ENCODE measurements at regions not wholly inside any gene's neighbourhood (a gene's known extent, or its start where the extent isn't known, plus 50 kb on each side); places are given as distances from the start of the nearest gene placed in this dataset.
A peak's percentile ranks its signal among the peaks of the same experiment; 100 is the strongest.

DNA sequence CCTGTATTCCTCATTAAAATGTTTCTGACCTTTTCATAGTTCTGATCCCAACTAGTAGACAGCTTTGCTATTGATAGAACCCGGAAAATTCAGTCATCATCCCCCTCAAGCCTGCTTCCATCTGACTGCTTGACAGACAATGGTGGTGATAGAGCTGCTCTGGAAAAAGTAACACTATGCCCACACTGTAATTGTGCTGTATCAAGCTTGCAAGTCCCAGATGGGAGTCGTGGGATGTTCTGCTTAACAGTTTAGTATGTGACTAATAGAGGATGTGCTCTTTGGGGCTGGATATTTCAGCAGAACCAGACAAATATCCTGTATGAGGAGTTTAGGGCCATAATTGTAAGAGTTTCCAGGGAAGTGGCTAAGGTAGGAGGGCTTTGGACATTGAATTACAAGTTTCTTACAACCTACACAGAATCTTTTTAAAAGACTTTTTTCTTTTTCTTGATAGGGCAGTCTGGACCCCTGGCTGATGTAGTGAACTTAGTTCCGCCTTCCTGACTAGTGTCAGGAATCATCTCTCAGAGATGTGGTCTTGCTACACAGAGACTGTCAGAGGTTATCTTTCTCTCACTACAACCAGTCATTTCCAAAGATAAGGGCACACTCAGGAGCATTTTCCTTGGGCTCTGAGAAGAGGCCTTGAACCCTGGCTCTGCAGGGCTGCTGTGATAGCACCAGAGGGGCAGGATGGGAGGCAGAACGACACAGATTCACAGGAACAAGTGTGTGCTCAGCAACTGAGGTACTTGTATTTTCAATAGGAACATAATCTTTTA lies 158.0 kb upstream of the RBMS1 start:
- no peak overlapping the region for H3K27ac ChIP-seq
- TF ChIP-seq, protein P1, sequence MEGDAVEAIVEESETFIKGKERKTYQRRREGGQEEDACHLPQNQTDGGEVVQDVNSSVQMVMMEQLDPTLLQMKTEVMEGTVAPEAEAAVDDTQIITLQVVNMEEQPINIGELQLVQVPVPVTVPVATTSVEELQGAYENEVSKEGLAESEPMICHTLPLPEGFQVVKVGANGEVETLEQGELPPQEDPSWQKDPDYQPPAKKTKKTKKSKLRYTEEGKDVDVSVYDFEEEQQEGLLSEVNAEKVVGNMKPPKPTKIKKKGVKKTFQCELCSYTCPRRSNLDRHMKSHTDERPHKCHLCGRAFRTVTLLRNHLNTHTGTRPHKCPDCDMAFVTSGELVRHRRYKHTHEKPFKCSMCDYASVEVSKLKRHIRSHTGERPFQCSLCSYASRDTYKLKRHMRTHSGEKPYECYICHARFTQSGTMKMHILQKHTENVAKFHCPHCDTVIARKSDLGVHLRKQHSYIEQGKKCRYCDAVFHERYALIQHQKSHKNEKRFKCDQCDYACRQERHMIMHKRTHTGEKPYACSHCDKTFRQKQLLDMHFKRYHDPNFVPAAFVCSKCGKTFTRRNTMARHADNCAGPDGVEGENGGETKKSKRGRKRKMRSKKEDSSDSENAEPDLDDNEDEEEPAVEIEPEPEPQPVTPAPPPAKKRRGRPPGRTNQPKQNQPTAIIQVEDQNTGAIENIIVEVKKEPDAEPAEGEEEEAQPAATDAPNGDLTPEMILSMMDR (conservative IDR thresholded peaks at IDR 0.05): no peak

DNA sequence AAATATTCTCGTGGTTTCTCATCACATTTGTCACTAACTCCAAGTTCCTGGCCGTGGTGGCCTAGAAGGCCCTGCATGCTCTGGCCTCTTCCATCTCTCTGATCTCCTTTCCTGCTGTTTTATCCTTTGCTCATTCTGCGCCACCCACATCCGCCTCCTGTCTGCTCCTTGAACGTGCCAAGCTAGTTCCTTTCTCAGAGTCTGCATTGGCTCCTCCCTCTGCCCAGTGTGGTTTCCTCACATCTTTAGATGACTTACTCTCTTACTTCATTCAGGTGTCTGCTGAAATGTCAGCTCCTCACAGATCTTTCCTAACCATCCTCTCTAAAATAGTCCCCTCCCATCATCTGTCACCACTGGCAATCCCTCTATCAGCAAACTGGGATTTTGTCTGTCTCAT lies 158.6 kb upstream of the RBMS1 start:
- no peak overlapping the region for H3K27ac ChIP-seq
- TF ChIP-seq, protein P1 (conservative IDR thresholded peaks at IDR 0.05): no peak

DNA sequence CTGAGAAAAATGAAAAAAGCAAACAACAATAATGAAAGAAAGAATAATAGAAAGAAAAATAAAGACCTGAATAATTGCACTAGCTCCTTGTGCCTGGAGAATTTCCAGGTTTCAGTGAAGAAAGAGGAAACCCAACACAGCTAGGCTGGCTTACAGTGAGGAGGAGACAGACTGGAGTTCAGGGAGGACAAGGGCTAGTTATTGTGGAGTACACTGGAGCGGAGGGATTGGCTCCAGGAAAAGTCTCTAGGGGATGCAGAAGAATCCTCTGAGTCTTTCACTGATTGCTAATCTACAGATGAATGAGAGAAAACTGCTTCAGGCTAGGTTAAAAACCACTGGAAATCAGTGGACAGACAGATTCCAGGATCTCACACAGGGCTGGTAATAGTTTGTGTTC lies 163.6 kb upstream of the RBMS1 start:
- TF ChIP-seq, protein P1 (conservative IDR thresholded peaks at IDR 0.05): no peak
- H3K27ac ChIP-seq: no peak overlapping the region

DNA sequence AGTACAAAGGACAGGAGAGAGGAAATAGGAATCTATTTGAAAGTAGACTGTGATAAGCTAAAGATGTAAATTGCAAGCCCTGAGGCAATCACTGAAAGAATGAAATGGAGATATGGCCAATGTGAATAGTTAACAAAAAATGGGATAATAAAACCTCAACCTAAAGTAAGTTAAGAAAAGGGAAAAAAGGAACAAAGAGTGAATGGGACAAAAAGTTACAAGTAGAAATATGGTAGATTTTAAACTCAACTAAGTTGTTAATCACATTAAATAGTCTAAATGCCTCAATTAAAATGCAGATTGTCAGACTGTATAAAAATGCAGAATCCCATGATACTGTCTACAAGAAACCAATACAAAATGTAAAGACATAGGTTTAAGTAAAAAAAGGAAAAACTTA lies 165.2 kb upstream of the RBMS1 start:
- TF ChIP-seq, protein P1 (conservative IDR thresholded peaks at IDR 0.05): no peak
- H3K27ac ChIP-seq: no peak overlapping the region

DNA sequence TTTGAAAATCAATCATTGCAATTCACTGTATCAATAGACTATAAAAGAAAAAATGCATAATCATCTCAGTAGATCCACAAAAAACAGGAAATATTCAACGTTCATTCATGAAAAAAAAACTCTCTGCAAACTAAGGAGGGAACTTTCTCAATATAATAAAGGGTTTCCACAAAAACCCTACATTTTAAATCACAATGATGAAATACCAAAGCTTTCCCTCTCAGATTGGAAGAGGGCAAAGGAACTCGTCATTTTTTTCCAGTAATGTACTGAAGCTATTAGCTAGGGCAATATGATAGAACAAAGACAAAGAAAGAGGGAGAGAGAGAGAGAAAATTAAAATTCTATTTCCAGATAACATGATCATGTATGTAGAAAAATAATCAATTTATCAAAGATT lies 167.1 kb upstream of the RBMS1 start:
- H3K27ac ChIP-seq: no peak overlapping the region
- TF ChIP-seq, protein P1 (conservative IDR thresholded peaks at IDR 0.05): no peak

DNA sequence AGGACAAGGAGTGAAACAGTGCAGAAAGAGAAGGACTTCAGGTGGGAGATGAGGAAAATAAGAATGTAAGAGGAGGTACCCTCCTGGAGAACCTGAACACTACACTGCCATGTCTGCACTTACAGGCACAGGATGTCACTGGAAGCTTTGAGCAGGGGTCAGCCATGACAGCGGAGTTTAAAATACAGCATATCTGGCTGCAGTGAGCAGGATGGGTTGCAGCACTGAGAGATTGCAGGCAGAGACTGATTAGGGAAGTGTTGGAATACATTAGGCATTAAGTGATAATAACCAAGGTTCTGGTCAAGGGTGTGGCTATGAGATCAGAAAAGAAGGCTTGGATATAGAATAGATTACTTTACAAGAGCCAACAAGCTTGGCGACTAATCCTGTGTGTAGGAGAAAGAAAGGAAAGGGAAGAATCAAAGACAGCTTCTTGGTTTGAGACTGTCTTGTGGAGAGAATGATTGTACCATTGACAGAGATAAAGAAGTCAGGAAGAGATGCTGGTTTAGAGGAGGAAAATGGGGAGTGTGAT lies 171.1 kb upstream of the RBMS1 start:
- TF ChIP-seq, protein P1 (conservative IDR thresholded peaks at IDR 0.05): no peak
- no peak overlapping the region for H3K27ac ChIP-seq

DNA sequence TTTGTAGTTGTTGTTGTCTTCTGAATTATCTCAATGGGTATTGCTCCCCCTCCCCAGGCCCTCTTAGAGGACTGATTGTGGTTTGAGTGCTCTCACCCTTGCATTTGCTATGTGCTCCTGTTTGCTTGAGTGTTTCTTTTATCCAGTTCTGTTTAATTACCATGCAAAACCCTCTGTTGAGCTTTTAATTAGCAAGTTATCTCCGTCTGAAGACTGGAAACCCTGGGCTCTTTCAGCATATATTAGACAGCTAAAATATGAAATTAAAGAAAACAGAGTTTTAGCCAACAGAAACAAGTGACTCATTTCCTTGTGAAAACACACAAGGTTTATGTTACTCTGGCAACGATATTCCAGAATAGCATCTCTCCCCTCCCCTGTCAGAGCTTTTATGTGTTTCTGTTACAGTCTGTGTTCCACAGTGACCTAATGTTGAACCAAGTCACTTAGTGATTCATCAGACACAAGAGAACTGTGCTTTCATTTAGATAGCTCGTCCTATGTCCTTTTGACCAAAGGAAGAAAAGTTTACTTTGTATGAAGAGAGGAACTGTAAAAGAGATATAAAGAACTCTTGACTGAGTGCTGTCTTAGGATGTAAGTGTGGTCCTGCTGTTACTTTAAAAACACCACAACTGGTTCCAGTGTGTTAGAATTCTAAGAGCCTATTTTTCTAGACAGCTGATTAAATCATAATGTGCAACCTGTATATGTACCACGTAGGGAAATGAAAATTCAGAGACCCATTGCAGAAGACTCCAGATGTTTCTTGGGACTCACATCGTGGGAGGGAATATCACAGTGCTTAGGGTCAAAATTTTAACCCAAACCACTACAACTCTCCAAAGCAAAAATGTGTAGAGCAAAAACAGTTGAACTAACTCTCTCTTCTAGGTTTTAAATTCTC lies 172.8 kb upstream of the RBMS1 start:
- TF ChIP-seq, protein P1 (conservative IDR thresholded peaks at IDR 0.05): no peak
- peak overlapping the region; percentile 12; the same call in 1 of the 2 replicates for H3K27ac ChIP-seq
